ENCODE measurements at regions not wholly inside any gene's neighbourhood (a gene's known extent, or its start where the extent isn't known, plus 50 kb on each side); places are given as distances from the start of the nearest gene placed in this dataset.
"Not testable (repeated sequence)": the region's sequence is repeated elsewhere in the genome, so short reads cannot be mapped to it uniquely, and the experiment has no call there.

DNA sequence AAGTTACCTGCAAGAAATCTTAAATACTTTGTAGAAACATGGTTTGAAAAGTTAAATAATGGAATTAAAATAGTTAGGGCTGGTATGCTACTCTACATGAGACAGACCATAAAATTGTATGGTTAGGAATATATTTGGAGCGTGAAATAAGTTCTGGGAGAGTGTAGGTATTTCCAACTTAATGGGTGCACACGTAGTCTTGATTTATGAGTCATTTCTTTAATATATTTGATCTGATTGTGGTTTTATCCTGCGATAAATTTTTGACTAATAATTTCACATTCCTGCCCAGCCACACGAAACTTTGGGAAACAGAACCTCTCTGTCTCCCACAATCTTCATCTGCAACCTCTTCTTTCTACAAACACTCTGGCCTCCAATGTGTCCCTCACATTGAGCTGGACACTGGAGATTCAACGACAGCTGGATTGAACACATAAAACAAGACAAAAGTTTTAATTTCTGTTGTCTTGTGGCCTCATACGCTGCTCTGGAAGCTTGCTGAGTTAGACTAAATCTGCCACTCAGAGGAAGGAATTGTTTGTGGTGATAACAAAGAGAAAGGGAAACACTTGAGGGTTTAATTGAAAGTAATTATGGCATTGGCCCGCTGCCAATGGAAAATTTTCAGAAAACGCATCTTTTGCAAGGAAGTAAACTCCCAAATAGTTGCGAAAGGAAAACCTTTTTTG, 201.8 kb upstream of the ZNF608 start:
- ATAC-seq (ENCODE audit: poor library complexity): no peak
- no peak for DNase-seq
- intact Hi-C loops (cut with DNase I): no loop called here

DNA sequence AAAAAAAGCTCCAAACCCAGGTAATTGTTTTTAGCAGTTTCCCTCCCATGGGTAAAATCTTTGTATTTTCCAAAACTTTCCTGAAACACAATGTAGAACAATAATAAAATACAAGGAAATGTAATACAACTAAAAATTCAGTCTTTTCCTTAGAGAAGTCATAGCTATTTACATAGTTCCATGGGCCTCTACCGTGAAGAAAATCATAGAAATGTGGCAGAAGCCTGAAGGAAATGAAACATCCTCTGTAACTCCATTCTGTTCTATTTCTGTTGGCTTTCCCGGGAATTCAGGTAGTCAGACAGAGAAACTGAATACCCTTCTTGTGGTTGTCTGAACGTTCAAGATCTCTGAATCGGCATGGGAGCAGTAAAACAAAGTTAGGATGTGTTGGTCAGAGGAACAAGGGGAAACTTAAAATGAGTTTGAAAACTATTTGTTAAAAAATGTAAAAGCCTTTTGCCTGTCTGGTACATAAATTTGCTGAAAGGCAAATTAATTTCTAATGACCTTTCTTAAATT, 202.4 kb upstream of the ZNF608 start:
- intact Hi-C loops (cut with DNase I): no loop called here
- no peak for ATAC-seq (ENCODE audit: poor library complexity)
- no peak for DNase-seq

DNA sequence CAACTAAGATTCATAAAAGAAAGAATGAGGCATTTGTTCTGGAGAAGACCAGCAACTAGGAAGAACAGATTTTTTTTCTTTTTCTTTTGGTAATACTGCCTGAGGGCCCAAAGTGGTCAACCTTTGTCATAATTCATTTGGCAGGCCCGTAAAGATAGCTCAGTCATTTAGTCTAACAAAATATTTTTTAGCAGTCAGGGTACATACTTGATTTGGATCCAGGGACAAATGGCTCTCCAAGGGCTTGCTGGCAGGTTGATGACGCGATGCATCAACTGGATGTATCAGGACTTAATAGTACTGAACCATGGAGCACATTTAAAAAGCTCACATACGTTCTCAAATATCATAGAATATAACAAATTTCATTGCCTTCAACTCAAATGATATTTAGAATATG, 203.4 kb upstream of the ZNF608 start:
- intact Hi-C loops (cut with DNase I): no loop called here
- peak; percentile 77 for ATAC-seq (ENCODE audit: poor library complexity)
- no peak for DNase-seq

DNA sequence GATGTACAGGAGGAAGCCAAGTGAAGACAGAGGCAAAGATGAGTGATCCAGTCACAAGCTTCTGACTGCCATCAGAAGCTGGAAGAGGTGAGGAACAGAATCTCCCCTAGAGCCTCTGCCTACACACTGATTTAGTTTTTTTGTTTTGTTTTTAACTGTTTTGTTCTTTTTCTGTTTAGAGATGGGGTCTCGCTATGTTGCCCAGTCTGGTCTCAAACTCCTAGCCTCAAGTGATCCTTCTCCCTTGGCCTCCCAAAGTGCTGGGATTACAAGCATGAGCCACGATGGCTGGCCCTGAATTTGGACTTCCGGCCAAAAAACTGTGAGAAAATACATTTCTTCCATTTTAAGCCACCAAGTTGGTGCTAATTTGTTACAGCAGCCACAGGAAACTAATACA, 204.7 kb upstream of the ZNF608 start:
- no peak for ATAC-seq (ENCODE audit: poor library complexity)
- intact Hi-C loops (cut with DNase I): no loop called here
- DNase-seq: no peak

DNA sequence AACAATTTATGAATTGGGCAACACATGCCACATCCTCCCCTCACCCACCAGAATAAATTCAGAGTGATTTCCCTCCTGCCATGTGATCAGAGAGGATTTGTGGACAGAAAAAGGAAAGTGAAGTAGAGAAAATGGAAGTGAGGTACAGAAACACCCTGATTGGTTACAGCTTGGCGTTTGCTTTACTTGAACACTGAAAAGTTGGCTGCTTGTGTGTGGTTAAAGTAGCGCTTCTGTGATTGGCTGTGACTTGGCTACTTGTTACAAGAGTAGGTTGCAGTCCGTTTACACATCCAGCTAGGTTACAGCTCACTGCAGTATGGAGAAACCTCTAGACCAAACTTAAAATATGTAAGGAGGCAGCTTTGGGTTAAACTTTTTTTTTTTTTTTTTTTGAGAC, 205.2 kb upstream of the ZNF608 start:
- ATAC-seq (ENCODE audit: poor library complexity) (no peak), DNase-seq (no peak)
- intact Hi-C loops (cut with DNase I): no loop called here

DNA sequence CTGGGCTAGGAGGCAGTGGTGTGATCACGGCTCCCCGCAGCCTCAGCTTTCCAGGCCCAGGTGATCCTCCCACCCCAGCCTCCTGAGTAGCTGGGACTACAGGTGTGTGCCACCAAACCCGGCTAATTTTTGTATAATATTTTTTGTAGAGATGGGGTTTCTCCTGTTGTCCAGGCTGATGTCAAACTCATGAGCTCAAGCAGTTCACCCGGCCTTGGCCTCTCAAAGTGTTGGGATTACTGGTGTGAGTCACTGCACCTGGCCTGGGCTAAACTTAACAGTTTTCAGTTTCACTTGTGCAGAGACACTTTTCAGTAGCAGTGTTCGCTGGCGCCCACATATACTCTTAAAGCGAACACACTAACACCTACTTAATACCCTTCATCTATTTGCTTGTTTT, 205.6 kb upstream of the ZNF608 start:
- ATAC-seq (ENCODE audit: poor library complexity) (no peak), DNase-seq (no peak)
- intact Hi-C loops (cut with DNase I): no loop called here

DNA sequence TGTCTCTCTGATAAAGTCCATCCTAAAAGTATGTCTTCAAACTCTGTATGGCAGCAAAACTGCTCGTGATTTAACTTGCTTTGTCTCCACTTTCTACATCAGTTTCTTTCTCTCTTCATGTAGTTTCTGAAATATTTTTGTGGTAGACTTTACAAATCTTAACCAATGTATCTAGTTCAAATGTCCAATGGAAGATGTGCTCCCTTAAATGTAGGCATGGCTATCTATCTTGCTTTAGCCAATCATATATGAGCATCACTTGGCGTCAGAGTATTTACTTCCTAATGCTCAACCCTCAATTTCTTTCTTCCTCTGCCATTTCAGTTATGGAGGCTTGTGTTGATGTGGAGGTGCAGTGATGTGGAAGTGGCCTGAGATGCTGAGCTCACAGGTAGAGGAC, 206.1 kb upstream of the ZNF608 start:
- intact Hi-C loops (cut with DNase I): no loop called here
- ATAC-seq (ENCODE audit: poor library complexity) (no peak), DNase-seq (no peak)

DNA sequence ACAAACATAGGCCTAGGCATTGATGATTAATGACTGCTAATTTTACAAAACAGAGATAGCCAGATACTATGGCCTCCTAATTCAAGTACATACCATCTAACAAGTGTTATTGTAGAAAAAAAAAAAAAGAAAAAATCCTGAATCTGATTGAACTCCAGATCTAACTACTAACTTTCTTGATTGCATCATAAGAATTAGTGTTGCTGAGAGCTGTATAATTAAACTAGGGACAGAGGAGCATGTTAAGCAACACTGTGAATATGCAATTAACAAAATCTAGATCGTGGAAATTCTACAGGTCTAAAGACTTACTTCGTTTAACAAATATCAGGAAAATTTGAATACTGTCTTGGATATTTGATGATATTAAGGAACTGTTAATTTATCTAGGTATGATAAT, 208.3 kb upstream of the ZNF608 start:
- intact Hi-C loops (cut with DNase I): no loop called here
- no peak for DNase-seq
- no peak for ATAC-seq (ENCODE audit: poor library complexity)

DNA sequence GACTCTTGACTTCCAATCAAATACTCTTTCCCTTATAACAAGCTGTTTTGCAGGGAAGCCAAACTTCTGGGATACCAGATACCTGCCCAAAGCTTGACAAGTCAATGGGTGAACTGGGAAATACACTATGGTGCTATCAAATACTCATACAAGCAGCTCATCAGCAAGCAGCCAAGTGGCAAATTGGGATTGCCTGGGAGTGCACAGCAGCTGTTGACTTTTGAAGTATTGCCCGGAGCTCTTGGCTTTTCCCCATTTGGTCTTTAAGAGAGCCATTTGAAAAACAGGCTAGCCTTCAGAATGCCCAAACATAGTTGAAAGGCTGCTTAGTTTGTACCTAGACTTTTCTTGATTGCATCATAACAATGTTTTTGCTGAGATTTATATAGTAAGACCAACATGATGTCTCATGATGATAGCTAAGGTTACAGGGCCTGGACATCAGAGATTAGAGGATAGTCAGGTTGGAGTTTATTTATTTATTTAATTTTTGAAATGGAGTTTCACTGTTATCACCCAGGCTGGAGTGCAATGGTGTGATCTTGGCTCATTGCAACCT, 210.1 kb upstream of the ZNF608 start:
- DNase-seq (no peak), ATAC-seq (ENCODE audit: poor library complexity) (no peak)
- intact Hi-C loops (cut with DNase I): no loop called here

DNA sequence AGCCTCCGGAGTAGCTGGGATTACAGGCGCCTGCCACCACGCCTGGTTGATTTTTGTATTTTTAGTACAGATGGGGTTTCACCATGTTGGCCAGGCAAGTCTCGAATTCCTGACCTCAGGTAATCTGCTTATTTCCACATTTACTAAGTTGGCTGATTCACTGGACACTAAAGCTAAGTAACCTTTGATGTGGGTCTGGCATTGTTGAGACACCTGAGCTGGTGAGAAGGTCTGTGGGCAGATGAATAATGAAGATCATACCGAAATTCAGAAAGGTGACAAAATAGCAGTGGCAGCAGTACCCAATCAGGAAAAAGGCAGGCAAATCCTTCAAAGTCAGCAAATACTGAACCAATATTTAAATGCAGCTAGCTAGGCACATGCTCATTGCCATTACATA, 210.6 kb upstream of the ZNF608 start:
- DNase-seq: no peak
- ATAC-seq (ENCODE audit: poor library complexity): no peak
- intact Hi-C loops (cut with DNase I): no loop called here

DNA sequence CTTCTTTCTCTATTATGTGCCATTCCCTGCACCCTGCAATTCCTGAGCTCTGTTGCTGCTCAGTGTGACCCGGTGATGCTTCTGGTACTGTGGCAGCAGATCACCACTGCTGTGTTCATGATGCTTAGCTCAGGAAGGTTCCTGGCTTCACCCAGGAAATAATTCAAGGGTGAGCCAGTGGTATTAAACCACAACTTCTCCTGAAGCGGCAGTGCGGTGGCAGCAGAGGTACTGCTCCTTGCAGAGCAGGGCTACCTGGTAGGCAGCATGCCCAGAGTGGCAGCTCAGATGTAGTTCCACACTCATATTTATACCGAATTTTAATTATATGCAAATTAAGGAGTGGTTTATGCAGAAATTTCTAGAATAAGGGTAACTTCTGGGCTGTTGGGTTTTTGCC, 213.8 kb upstream of the ZNF608 start:
- ATAC-seq (ENCODE audit: poor library complexity) (no peak), DNase-seq (no peak)
- intact Hi-C loops (cut with DNase I): no loop called here

DNA sequence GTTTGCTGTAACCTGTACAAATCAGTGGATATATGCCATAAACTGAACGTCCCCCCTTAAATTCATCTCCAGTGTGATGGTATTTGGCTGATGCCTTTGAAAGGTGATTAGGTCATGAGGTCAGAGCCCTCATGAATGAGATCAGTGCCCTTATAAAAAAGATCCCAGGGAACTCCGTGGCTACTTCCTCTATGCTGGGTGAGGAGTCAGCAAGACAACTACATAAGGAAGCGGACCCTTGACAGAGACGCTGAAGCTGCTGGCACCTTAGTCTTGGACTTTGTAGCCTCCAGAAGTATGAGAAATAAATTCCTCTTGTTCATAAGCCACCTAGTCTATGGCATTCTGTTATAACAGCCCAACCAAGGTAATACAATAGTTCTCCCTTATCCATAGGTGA, 215.1 kb upstream of the ZNF608 start:
- ATAC-seq (ENCODE audit: poor library complexity) (no peak), DNase-seq (no peak)
- intact Hi-C loops (cut with DNase I): no loop called here

DNA sequence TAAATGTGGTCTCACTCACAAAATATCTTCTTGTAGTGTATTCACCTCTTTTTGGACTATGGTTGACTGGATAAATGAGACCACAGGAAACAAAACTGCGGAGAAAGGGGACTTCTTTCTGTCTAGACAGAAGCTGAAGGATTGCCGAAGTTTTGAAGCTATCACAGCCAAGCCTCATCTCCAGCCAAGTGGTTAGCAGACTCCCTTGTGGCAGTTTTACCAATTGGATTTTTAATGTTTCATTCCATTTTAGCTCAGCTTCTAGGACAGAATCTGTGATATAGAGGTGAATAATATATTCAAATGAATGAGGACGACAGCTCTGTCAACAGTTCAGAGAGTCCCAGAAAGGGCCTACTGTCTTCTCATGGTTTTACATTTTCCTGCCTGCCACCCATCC, 215.7 kb upstream of the ZNF608 start:
- DNase-seq: no peak
- intact Hi-C loops (cut with DNase I): no loop called here
- ATAC-seq (ENCODE audit: poor library complexity): no peak

DNA sequence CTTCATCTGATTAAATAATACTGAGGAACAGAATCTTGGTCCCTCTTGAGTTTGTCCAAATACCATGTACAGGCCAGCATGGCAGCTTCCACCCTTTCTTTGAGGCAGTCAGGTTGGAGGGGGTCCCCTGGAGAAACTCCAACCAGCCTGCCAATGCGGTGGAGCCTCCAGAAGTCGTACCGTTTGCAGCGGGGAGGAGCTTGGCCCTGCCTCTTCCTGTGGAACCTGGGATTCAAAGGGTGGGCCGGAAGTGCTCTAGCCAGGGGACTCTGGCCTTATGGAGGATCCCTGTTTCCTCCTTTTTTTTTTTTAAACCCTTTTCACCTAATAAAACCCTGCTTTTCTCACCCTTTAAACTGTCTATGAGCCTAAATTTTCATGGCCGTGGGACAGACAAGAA, 216.3 kb upstream of the ZNF608 start:
- intact Hi-C loops (cut with DNase I): no loop called here

DNA sequence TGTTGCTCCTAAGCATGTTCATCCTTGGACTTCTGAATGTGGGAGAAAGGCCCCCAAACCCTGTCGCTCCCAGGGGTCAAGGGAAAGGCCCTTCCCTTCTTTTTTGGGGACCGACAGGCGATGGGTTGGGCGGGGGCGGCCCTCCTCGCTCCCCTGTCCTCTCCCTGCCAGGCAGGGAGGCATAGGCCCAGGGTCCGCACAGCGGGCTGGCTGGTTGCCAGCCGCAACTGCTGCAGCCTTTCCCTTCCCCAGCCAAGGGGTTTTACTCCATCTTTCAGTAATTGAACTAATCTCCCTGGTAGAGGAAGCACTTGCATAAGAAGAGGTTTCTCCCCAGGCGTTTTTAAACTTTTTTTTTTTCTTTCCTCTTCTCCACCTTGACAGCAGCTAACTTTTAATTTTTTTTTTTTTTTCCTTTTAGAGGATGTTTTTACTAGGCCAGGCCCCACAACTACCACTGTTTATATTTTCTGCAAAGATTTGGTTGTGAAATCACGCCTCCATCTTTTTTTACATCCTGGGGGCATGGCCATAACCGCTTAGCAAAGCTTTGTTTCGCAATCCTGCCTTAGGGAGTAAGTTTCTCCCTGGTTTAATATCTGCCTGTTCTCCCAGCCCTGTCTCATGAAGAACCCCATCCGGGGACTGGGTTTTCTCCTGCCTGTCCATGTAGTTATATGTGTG, 216.9 kb upstream of the ZNF608 start:
- intact Hi-C loops (cut with DNase I): no loop called here
- peak; percentile 31 for ATAC-seq (ENCODE audit: poor library complexity)
- no peak for DNase-seq

More for the DNA sequence above, 216.3 kb upstream of the ZNF608 start:
- ATAC-seq (ENCODE audit: poor library complexity) (no peak), DNase-seq (no peak)

DNA sequence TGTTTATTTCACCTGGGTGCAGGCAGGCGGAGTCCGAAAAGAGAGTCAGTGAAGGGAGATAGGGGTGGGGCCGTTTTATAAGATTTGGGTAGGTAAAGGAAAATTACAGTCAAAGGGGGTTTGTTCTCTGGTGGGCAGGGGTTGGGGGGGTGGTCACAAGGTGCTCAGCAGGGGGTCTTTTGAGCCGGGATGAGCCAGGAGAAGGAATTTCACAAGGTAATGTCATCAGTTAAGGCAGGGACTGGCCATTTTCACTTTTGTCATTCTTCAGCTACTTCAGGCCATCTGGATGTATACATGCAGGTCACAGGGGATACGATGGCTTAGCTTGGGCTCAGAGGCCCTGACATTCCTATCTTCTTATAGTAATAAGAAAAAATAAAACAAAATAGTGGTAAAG, 220.3 kb upstream of the ZNF608 start:
- ATAC-seq (ENCODE audit: poor library complexity); intact Hi-C loops (cut with DNase I); DNase-seq: not testable (repeated sequence)

DNA sequence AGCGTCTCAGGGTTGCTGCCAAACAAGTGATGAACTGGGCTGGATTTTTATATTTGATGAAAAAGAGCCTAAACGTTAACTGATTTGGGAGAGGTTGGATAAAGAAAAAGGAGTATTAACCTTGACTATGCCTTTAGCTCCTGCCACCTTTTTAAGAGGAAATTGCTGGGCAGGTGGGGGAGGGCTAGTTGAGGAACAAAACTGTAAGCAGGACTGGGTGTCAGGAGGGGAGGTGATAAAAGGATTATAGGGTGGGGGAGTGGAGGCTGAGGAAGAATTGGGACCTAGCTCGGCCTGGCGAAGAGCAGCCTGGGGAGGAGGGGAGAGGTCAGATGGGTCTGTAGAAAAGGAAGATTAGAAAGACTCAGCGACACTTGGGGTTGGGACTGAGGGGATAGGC, 223.9 kb upstream of the ZNF608 start:
- ATAC-seq (ENCODE audit: poor library complexity); DNase-seq; intact Hi-C loops (cut with DNase I): not testable (repeated sequence)

DNA sequence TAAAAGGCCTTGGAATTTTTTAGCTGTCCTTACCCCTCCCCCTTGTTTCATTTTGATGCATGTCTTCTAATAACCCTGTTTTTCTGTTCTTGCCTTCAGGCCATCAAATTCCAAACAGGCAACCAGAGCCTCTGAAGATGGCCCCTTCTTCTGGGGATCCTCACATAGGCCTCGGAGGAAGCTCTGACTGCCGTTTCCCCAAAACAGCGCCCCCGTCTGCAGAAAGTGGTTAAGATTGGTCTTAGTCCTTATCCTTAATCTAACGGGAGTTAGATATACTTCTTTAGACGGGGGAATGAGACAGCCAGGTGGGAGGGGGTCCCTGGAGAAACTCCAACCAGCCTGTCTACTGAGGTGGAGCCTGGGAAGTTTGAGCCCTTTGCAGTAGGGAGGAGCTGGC, 226.3 kb upstream of the ZNF608 start:
- DNase-seq (no peak), ATAC-seq (ENCODE audit: poor library complexity) (no peak)
- intact Hi-C loops (cut with DNase I): no loop called here

DNA sequence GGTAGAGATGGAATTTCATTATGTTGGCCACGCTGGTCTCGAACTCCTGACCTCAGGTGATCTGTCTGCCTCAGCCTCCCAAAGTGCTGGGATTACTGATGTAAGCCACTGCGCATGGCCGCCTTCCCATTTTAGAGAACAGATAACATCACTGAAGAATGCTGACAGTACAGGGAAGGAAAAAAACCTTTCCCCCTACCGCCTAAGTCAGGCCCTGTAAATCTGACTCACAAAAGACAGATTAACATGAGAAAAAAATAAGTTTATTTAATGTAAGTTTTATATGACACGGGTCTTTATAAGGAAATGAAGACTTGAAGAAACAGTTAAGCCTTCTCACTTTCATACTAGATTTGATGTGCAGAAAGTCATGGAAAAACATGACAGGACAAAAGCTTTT, 227.2 kb upstream of the ZNF608 start:
- no peak for ATAC-seq (ENCODE audit: poor library complexity)
- intact Hi-C loops (cut with DNase I): no loop called here
- DNase-seq: no peak

DNA sequence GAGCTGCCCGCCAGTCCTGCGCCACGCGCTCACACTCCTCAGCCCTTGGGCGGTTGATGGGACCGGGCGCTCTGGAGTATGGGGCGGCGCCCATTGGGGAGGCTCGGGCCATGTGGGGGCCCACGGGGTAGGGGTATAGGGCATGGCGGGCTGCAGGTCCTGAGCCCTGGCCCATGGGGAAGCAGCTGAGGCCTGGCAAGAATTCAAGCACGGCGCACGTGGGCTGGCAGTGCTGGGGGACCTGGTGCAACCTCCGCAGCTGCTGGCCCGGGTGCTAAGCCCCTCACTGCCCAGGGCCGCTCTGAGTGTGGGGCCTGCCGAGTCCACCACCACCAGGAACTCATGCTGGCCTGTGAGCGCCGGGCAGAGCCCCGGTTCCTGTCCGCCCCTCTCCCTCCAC, 229.6 kb upstream of the ZNF608 start:
- no peak for ATAC-seq (ENCODE audit: poor library complexity)
- no peak for DNase-seq
- intact Hi-C loops (cut with DNase I): no loop called here
